Cardiac septum (tissue), 1 donor: ENCODE measurements at regions not wholly inside any gene's neighbourhood (a gene's known extent, or its start where the extent isn't known, plus 50 kb on each side); places are given as distances from the start of the nearest gene placed in this dataset.
"Not testable (repeated sequence)": the region's sequence is repeated elsewhere in the genome, so short reads cannot be mapped to it uniquely, and the experiment has no call there.

Experiments used
- DNase-seq: peaks from one replicate; pipeline ENCODE4 v3.0.0-alpha.2; 2020; ENCODE audit warnings: low spot score
- intact Hi-C: fragments of 100-400 bp; cut with DNase I; formaldehyde crosslinking; loops from one replicate; pipeline ENCODE4 v1.14.0; 2022
- donor health status: DM: no; HTN: no; CAD: no.

DNA sequence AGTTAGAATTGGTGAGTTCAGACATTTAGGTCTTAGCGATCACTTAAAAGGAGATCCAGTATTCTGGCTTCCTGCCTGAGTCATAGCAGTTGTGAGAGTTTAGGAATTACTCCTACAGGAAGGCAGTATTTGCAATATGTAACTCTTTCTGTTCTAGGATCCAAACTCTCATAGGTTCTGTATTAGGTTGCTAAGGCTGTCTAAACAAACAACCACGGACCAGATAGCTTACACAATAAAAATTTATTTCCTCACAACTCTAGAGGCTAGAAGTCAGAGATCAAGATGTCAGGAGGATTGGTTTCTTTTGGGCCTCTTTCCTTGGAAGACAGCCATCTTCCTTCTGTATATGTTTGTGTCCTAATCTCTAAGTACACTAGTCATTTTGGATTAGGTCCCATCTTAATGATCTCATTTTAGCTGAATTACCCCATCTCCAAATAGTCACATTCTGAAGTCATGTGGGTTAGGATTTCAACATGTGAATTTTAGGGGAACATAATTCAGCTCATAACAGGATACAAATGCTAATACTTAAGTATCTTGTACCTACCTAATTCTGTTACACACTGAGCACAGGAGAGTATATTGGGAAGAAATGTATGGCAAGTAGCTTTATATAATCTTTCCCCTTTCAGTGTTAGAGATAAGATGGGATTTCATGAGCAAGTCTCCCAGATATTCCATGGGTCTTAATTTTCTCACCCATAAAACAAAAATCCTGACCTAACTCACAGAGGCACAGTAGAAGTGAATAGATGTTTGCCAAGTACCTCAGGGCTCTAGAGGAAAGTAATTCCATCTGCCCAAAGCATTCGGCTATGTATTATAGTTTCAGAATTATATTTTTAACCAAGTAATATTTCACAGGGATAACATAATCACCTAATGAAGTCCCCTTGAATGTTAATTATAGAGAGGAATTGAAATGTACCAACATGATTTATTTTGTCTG, 144.4 kb downstream of the PTBP2 start:
- intact Hi-C loops: no loop called here

DNA sequence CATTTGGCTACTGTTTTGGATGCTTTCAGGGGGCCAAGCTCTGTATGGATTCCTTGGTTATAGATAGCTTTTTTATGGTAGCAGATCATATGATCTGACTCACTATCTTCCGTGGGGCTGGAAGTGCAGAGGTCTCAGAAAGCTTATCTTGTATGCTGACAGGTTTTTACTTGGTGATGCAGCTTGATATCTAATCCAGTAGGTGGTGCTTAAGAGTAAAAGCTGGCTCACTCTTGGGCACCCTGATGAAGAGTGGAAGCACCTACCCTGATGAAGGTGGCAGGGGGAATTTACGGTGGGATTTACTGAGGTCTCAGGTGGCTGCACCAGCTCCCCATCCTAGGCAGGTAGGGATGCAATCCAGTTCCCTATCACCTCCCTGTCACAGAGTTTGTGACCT, 151.2 kb downstream of the PTBP2 start:
- intact Hi-C loops: no loop called here

More for the DNA sequence above, 144.4 kb downstream of the PTBP2 start:
- DNase-seq: no peak

DNA sequence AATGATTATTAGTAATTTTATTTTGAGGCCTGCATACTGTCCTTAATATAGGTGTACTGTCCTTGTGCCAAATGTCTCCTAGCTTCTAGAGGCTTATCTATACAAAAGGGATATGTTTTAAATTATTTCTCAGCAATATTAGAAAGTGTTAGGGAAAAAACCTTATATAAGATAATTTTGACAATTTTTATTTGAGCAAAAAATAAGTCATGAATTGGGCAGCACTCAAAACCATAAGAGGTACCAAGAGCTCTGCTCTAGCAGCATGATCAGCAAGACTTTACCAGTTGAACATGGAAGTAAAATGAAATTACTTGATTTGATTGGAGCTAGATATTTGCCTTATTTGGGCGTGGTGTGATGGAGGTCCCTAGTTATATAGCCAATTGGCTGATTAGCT, 157.1 kb downstream of the PTBP2 start:
- DNase-seq: no peak
- intact Hi-C loops: no loop called here

More for the DNA sequence above, 151.2 kb downstream of the PTBP2 start:
- DNase-seq: no peak

DNA sequence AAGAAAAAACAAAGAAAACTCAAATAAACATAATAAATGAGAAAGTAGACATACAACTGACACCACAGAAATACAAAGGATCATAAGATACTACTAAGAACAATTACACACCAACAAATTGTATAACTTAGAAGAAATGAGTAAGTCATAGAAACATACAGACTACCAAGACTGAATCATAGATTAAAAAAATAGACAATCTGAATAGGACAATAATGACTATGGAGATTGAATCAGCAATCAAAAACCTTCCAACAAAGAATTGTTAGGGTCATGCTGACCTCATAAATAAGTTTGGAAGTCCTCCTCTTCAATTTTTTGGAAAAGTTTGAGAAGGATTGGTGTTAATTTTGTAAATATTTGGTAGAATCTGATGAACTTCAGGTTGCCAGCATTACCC, 159.0 kb downstream of the PTBP2 start:
- no peak for DNase-seq
- intact Hi-C loops: no loop called here

DNA sequence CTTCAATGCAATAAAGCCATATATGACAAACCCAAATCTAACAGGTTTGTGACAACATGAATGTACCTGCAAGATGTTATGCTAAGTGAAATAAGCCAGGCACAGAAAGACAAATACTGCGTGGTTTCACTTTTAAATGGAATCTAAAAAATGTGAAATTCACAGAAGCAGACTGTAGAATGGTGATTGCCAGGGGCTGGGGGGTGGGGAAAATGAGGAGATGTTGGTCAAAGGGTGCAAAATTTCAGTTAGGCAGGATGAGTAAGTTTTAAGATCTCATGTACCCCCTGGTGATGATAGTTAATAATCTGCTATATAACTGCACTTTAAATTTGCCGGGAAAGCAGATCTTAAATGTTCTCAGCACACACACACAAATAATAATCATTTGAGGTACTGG, 160.5 kb downstream of the PTBP2 start:
- intact Hi-C loops: no loop called here
- no peak for DNase-seq

DNA sequence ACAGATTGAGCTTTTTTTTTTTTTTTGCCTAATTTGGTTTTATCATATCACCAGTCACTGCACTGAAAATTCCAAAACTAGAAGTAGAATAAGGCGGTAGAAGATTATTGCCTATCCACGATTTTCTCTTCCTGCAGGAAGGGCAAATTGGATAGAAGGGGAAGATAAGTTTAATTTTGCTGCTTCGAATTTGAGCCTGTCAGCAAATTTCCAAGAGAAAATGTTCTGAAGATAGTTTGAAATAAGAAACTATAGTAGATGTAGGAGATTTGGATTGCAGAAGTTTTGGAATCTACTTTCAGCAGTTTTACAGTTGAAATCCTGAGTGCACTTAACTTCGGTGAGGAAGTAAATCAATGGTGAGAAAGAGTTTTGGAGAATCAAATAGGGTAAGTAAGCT, 164.9 kb downstream of the PTBP2 start:
- no peak for DNase-seq
- intact Hi-C loops: no loop called here

DNA sequence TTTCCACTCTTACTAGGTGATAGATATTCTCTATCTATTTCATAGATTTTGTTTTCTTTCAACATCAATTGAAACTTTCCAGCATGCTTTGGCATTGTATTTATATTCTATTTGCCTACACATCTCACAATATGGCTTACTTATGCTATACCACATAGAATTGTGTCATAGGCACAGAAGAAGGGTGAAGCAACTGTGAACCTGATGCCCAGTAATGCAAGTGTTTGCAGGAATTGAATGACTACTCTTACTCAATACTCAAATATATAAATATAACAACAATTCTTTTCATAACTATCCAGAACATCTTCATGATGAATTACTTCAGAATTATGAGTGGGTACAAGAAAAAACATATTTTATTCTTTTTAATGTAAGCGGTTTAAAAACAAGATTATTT, 165.9 kb downstream of the PTBP2 start:
- intact Hi-C loops: no loop called here
- no peak for DNase-seq

DNA sequence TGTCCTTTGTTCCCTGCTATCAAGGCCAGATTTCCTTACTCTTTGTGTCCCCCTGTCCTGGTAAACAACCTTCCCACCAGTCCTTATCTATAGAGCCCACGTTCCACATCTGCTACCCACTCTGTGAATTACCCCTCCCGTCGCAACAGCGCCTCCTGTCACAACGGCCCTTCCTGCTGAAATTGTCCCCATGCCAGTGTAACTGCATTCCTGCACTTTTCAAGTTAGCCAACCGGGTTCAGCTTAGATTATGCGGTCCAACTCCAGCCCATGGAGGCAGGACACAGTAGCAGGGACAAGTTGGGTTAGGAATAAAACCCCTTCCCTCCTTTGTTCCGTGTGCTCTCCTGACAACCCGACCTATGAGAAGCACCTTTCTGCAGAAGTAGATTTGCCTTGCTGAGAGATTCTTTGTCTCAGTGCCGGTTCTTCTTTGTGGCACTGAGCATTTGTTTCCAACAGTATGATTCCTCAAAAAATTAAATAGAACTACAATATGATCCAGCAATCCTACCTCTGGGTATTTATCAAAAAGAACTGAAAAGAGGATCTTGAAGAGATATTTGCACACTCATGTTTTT, 180.3 kb downstream of the PTBP2 start:
- intact Hi-C loops: no loop called here
- DNase-seq: no peak

DNA sequence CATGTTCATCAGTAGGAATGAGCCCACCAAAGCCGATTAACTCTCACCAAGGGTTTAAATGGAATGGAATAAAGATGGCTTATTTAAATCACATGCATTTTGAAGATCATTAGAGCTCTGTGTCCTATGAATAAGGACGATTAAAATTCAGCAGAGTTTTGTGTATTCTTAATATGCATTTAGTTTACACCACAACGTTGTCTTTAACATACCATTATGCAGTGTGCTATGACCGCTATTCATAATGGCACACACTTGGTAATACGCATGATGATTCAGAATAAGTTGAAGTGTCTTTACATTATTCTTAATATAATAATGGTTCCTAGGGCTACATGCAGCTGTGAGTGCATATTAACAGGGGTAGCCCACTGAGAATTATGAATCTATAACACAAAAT, 190.7 kb downstream of the PTBP2 start:
- intact Hi-C loops: no loop called here
- no peak for DNase-seq

DNA sequence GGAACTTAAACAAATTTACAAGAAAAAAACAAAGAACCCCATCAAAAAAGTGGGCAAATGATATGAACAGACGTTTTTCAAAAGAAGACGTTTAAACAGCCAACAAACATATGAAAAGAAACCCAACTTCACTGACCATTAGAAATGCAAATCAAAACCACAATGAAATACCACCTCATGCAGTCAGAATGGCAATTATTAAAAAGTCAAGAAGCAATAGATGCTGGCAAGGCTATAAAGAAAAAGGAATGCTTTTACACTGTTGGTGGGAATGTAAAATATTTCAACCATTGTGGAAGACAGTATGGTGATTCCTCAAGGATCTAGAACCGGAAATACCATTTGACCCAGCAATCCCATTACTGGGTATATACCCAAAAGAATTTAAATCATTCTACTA, 194.1 kb downstream of the PTBP2 start:
- intact Hi-C loops, DNase-seq: not testable (repeated sequence)

DNA sequence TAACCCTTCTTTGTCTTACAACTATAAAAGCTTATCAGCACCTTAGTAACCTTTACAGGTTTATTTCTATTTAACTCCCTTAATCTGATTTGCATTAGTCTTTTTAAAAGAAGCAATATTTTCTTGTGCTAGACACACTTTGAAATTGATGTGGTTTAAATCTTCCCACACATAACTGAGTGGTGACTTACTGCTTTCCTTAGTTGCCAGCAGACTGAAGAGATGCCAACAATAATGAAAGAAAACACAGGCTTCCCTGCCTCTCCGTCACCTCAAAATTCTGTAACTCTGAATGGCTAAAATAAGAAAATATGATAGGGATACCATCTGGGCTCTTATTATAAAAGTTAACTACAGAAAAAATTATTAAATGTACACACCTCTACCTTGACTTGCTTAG, 196.8 kb downstream of the PTBP2 start:
- intact Hi-C loops: no loop called here
- no peak for DNase-seq

DNA sequence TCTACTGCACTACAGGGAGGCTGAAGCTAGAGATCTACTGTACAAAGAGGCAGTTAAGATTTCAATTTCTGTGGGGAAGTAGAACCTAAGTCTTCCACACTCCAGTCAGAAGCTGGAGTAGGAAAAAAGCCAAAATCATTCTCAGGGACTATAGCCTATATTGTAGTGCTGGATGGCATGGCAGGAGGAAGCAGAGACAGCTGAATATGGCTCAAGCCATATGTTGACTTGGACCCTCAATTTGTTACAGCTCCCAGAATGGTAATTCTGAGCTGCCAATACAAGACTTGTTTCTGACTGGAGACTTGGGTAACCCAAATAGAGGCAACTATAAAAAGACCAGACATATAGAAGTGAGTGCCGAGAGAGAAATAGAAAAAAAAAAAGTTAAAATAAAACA, 200.6 kb downstream of the PTBP2 start:
- no peak for DNase-seq
- intact Hi-C loops: no loop called here

DNA sequence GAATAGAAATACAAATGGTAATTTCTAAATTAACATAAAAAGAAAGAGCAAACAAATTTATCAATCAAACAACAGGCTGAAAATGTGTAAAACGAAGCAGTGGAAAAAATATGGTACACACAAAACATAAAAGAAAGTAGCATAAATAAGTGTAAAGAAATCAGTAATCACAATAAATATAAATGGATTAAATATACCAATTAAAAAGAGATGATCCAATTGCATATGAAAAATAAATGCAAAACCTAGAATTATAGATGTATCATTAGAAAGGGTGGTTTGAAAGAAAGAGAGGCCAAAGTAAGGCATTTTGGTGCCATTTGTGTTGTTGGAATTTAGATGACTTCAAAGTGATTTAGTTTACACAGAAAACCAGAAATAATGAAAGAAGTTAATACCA, 202.2 kb downstream of the PTBP2 start:
- intact Hi-C loops: no loop called here
- no peak for DNase-seq

DNA sequence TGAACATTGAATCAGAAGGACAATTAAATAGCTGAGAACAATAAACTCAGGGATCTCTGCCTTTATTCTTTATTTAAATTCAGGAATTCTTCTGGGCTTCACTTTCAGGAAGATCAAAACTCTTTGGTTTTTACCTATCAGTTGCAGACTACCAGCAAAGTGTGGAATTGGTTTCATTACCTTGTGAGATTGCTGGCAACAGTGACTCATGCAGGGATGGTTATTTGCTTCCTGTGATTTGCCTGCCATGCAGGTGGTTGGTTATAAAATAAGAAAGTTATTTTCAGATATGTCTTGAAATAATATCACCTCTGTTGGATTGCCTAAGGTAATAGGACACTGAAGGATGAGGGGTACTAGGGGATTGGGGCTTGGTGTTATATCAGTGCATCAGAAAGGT, 204.6 kb downstream of the PTBP2 start:
- intact Hi-C loops: no loop called here
- no peak for DNase-seq

DNA sequence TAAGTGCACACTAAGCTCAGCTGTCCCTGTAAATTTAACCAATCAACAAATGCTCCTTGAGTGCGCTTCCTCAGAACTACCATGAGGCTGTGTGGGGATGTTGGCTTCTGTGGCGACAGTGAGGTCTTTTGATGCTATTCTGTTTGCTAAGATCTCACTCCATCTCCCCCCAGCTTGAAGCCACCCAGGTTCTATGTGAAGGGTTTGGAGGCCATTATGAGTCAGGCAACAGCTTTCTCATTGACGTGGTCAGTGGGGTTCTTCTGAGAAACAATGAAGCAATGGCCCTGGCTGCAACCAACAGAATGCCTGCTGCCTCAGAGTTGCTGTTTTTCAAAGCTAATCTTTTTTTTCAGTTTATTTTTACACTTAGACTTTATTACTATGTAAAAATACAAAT, 205.5 kb downstream of the PTBP2 start:
- intact Hi-C loops: no loop called here
- DNase-seq: no peak

DNA sequence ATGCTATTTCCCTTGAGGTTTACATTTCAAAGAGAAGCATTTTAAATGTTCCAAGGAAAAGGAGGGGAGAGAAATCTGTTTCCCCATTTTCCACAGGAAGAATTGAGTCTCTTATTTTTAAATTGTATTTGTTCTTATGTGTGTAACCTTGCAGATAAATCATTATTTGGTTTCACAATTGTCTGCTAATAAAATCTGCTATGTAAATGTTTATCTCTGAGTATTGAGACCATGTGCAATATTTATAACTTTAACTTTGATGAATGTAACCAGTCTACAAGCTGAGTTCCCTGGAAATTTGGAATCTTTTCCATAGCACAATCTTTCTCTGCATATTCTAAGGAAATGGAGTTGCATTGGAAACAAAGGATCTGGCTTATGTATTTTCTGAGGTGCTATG, 209.6 kb downstream of the PTBP2 start:
- DNase-seq: no peak
- intact Hi-C loops: no loop called here

DNA sequence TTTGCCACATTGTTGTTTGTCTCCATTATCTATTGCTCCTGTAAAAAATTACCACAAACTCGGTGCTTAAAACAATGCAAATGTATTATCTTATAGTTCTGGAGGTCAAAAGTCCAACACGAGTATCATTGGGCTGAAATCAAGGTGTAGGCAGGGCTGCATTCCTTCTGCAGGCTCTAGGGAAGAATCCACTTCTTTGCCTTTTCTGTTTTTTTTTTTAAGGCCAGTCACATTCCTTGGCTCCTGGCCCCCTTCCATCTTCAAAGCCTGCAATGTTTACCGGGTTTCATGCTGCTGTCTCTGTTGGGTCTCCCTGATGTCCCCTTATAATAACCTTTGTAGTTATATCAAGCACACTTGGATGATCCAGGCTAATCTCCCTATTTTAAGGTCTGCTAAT, 212.7 kb downstream of the PTBP2 start:
- no peak for DNase-seq
- intact Hi-C loops: no loop called here

DNA sequence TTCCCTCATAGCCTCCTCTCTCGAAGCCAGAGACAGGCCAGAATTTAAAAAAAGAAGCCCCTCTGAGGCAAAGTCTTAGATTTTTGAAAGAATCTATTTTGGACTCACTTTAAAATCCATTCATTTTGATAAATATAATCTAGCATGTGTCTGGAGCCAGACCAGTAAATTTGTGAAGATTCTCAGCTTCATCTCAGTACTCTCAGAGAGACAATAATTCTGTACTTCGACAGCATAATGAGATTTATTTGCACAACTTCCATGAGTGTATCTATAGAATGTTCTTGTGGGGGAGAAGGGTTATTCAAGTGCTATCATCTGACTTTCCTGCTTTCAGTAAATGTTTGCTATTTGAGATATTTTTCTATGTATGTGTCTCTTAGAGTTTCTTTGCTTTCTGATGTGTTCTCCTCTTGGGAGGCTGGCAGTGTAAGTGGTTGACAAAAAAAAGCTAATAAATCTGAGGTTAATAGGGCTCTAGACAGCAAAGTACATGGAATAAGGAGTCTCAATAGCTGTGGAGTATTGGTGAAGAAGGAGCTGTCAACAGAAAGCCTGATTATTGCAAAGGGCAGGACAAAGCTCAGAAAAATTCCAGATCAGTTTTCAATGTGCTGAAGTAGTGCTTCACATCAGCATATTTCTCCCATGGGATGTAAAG, 223.0 kb downstream of the PTBP2 start:
- DNase-seq: no peak
- intact Hi-C loops: no loop called here

DNA sequence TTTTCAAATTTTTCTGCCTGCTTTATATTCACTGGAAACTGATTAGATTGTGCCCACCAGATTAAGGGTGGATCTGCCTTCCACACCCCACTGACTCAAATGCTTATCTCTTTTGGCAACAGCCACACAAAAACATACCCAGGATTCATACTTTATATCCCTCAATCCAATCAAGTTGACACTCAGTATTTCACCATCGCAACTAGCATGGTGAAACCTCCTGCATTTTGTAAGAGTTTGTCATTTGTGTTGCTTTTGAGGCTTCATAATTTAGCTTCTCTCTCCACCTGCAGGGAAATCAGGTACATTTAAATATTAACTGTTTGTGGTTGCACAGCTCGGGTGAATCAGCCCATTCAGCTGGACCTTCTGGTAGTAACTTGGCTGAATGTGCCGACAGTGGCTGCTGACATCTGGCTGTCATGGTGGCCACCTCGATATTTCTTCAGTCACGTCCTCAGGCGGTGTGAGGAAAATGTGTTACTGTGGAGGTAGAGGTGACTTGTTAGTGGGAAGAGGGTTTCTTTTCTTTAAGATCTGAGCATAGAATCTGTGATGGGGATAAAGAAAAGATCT, 224.0 kb downstream of the PTBP2 start:
- intact Hi-C loops: no loop called here
- DNase-seq: no peak

DNA sequence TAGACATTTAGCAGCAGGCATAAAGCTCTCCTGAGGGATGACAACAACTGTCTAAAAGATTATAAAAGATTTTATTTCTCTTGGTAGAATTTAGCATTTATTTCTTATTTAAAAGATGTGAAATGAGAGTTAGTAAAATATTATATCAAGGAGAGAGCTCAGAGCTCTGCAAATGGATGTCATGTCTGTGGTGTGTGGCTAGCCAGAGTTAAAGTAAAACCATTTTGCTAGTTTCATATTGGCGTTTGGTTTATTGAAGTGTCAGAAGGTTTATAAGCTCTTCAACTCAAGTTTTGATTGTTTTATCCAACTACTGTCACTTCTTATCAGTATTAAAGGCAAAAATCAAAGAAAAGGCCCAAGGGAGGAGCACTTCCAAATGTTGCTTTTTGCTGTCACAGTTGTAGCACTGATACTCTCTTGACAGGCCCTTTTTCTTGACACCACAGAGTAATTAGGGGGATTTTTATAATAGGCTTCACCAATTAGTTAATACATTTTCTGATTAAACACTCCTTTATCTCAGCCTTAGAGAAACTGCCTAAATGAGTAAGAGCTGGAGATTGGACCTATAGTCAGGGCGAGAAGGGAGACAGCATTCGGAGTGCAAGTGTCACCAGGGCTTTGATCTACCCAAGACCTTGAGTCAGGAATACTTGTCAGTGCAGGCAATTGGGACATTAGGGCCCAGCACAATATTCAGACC, 233.9 kb downstream of the PTBP2 start:
- no peak for DNase-seq
- intact Hi-C loops: no loop called here
